GM21447 (cell line): ENCODE measurements at regions not wholly inside any gene's neighbourhood (a gene's known extent, or its start where the extent isn't known, plus 50 kb on each side); places are given as distances from the start of the nearest gene placed in this dataset.
"Not testable (repeated sequence)": the region's sequence is repeated elsewhere in the genome, so short reads cannot be mapped to it uniquely, and the experiment has no call there.

Experiments used
- ATAC-seq: cut with Tn5 transposase; IDR thresholded peaks from one replicate; pipeline ENCODE4 v1.9.1; 2021; ENCODE audit not compliant: unreplicated experiment

GRCh38 chr20:1811621-1812498, 83.3 kb upstream of the SIRPA start:
- no peak for ATAC-seq

- ATAC-seq, result no peak
Measured at GRCh38 chr20:1810926-1811620, 84.1 kb upstream of the SIRPA start.

- ATAC-seq, result no peak
Measured at GRCh38 chr20:1810572-1810925, 84.7 kb upstream of the SIRPA start.

DNA sequence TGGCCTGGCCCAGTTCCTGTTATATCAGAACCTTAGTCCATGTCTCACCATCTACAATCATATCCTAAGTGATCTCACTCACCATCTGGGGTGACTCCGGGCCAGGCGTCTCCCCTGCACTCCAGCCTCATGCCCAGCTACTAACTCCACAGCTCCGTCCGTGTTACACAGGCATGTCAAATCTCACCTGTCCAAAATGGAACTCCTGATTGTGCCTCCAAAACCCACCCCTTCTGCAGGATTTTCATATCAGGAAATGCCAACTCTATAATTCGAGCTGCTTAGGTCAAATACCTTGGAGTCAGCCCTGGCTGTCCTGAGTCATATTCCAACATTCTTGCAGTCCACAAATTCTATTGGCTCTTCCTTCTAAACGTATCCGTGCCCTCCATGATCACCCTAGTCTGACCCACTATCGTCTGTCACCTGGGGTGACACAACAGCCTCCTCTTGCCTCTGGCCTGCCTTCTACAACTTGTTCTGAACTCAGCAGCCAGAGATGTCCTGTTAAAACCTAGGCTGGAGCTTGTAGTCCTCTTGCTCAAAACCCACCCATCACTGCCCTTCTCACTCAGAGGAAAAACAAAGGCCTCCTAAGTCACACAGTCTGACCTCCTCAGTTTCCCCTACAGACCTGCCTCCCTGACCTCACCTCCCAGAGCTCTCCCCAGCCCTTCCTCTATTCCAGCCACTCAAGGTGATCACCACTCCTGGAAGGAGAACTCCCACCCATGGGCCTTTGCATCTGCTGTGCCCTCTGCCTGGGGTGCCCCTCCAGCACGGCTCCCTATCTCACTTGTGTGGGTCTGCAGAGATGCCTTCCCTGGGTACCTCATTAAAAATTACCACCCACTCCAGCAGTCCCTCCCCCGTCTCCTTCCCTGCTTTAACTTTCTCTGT, 85.3 kb upstream of the SIRPA start:
- no peak for ATAC-seq

- no peak for ATAC-seq
Measured at GRCh38 chr20:1809131-1809572, 86.1 kb upstream of the SIRPA start.

- ATAC-seq, result no peak
Measured at GRCh38 chr20:1808101-1808500, 87.1 kb upstream of the SIRPA start.

DNA sequence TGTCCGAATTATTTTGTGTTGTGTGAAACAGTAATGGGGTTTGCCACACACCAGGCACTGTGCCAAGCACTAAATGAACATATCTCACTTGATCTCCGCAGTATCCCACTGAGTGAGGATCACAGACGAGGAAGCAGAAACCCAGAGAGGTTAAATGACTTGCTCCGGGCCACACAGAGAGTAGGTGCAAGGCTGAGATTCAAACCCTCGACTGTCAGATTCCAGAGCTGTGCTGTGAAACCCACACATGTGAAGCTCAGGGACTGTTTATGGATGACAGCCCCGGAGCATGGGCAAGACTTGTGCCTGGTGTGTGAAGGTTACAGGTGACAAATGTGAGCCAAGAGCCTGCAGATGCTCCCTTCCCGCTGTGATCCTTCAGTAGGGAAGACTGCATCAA, 87.8 kb upstream of the SIRPA start:
- ATAC-seq, result no peak

DNA sequence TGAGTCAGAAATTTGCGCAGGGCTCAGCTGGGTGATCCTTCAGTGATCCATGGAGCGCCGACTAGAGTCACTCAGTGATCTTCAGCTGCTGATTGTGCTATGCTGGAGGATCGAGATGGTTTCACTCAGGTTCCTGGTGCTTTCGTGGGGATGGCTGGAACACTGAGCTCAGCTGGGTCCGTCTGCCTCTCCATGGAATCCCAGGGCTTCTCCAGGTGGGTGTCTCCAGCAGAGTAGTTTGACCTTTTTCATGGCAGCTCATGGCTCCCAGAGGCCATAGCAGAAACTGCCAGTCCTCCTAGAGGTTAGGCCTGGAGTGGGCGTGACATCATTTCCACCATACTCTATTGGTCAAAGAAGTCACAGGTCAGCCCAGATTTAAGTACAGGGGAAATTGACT, 88.8 kb upstream of the SIRPA start:
- ATAC-seq, result no peak

- no peak for ATAC-seq
Measured at GRCh38 chr20:1805816-1806215, 89.4 kb upstream of the SIRPA start.

DNA sequence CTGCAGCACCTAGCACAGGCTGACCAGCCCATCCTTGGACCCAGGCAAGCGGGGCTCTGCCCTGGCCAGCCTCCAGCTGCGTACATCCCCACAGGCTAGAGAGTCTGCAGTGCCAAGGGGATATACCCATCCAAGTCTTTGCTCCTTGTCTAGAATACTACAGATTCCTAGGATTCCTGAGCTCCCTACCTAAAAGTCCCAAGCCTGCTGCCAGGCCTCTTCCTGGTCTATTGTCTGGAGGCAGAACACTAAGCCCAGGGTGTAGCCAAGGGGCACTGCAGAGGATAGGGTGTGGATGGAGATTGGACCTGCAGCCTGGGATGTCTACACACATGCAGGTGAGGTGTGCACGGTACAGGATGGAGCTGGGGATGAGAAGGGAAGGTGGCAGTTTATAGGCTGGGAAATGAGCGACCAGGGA, 90.0 kb upstream of the SIRPA start:
- no peak for ATAC-seq

- ATAC-seq, result no peak
Measured at GRCh38 chr20:1804554-1804956, 90.7 kb upstream of the SIRPA start.

DNA sequence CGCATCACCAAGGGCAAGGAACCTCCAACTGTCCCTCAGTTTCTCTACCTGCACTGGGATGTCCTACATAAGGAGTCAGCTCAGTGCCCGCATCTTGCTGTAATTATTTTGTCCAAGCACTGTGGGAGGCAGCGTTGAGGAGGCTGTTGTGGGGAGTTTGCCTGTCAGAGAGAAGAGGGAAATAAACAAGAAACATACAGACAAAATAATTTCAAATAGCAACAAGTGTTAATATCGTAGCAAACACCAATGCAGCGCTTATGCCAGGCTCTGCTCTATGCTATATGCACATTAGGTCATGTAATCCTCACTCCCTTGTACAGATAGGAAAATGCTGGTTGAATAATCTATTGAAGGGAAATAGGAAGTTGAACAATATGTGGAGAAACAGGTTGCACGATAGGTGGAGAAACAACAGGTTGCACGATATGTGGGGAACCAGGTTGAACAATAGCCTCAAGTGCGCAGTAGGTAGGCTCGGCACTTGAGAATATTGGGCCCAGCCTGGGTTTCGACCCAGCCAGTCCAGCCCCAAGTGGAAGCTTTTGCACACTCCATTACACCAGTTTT, 91.2 kb upstream of the SIRPA start:
- ATAC-seq, result peak; percentile 20

GRCh38 chr20:1803061-1803931, 91.9 kb upstream of the SIRPA start:
- ATAC-seq, result peak; percentile 55

DNA sequence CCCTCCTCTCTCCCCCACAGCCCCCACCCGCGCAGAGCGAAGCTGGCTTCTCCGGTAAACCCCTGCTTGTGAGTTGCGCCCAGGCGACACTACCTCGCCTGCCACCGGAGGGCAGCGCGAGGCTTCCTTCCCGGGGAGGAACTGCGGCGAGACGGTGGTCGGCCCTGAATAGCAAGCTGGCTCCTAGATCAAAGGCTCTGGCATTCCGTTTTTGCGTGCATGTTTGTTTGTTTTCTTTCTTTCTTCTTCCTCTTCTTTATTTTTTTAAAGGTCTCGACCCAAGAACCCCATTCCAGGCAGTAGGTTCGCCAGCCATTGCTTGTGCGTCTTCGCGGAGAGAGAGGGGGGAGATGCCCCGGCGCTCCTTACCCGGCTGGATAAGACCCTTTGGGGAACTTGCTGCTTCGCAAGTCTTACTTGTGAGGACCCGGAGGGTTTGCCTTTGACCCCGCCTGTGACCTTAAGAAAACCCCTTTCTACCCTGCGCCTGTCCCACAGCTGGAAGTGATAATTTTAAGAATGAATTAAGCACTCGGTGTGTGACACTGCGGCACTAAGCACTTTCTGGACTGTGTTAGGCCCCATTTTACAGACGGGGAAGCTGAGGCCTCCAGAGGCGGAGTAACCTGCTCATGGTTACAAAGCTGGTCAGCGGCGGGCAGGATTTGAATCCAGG, 92.7 kb upstream of the SIRPA start:
- no peak for ATAC-seq

DNA sequence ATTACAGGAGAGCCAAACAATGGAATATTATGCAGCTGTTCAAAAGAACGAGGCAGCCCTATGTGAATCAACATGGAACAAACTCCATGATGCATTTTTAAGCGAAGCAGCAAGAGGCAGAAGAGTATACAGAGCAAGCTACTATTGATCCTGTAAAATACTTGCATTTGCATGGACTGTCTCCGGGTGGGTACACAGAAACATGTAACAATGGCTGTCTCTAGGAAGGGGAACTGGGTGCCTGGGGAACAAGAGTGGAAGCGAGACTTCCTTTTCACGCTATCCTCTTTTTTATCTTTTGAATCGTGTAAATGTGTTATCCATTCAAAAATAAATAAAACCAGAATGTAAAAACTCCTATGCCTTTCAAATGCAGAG, 93.3 kb upstream of the SIRPA start:
- ATAC-seq, result no peak

DNA sequence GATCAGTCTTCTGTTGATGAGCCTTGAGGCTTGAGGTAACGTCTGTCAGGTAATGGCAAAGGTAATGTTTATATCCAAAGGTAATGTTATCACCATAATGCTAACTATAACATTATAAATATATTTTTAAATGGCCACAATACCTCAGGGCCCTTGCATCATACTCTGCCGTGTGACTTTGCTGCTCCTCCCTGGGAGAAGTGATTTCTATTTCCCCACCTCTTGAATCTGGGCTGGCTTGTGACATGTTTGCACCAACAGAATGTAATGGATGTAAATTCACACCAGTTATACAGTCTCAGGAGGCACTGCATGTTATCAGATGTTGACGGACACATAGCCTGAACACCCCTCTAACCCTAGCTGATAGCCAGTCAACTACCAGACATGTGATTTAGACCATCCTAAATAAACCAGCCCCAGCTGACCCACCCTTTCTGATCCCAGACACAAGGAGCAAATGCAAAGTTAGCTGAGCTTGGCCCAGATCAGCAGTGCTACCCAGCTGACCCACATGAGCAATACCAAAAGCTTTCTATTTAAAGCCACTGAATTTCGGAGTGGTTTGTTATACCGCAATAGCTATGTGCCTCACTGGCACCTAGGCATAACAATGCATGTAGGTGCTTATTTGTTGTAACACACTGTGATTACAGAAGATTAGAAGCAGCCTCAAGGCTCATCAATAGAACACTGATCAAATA, 93.8 kb upstream of the SIRPA start:
- ATAC-seq, result no peak

DNA sequence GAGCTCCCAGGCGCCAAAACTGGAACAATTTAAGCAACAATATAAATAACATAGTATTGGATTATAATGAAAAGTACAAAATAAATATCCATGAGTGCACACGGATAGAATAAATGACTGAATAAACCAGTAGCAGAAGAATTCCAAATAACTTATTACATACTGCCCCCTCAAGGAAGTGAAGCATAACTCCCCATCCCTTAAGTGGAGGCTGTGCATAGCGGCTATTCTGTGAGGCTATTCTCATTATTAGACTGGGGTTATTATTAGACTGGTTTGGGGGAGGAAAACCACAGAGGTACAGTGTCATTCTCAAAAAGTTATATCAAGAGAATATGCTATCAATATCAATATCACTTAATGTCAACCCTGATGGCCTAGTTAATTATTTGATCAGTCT, 94.4 kb upstream of the SIRPA start:
- ATAC-seq, result no peak

- no peak for ATAC-seq
Measured at GRCh38 chr20:1800180-1800579, 95.0 kb upstream of the SIRPA start.

GRCh38 chr20:1799746-1800145, 95.5 kb upstream of the SIRPA start:
- not testable (repeated sequence) for ATAC-seq
